ENCODE measurements at regions not wholly inside any gene's neighbourhood (a gene's known extent, or its start where the extent isn't known, plus 50 kb on each side); places are given as distances from the start of the nearest gene placed in this dataset.

DNA sequence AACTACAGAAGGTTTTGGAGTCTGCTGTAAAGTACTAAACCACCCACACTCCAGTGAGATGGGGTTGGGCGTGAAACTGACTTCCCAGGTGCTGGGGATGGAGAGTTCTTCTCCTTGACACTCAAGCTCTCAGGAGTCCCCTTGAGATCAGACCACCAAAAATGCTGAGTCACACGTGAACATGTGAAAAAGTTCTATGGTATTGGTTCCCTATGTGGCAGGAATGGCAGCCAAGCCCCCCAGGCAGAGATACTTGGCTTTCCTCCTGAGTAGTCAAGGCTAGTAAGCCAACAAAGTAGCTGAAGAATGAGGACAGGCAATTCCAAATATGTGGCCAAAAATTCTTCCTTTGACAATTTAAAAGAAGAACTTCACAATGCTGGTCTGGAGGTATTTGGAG lies 222.0 kb upstream of the ADAMTS3 start:
- DNase-seq: no peak
- no peak overlapping the region for H3K4me3 Mint-ChIP-seq
- H3K27me3 Mint-ChIP-seq (ENCODE audit: low read depth in 3 of 3): no peaks in the 10 kb centered on the region

GRCh38 chr4:72786401-72786990 lies 217.5 kb upstream of the ADAMTS3 start:
- Mint-ChIP-seq H3K36me3 (no peaks in the 10 kb centered on the region), H3K4me1 (no peaks in the 10 kb centered on the region), H3K9me3 (peaks cover 0 to 5% (median 2%) of the 10 kb centered on the region in 7 donors), H3K4me3 (no peak overlapping the region), H3K27me3 (ENCODE audit: low read depth in 3 of 3) (no peaks in the 10 kb centered on the region), H3K27ac (no peak overlapping the region)
- intact Hi-C loops (cut with micrococcal nuclease): no loop called here
- no peak overlapping the region for H3K4me3 ChIP-seq (replicated peaks in 1 of 3; ENCODE audit: low read depth in 2 of 3, low read length in 3 of 3)
- H4K20me1 ChIP-seq (ENCODE audit: insufficient read depth, low read length): no peaks in the 10 kb centered on the region
- no peaks in the 10 kb centered on the region for H3K79me2 ChIP-seq (ENCODE audit: insufficient read depth, low read length)
- 75% methylated on average over 2 of the region's 6 CpGs for WGBS (ENCODE audit: insufficient coverage)
- H3K27me3 ChIP-seq (ENCODE audit: control insufficient read depth in 2 of 2, insufficient read depth in 2 of 2, low read length in 2 of 2): no peaks in the 10 kb centered on the region
- no peak overlapping the region for H3K27ac ChIP-seq (ENCODE audit: low read depth in 1 of 2, low read length in 2 of 2)
- DNase-seq: no peak
- H2AFZ ChIP-seq (ENCODE audit: insufficient read depth, low read depth, low read length, poor library complexity, severe bottlenecking): no peak overlapping the region
- no peaks in the 10 kb centered on the region for H3K4me1 ChIP-seq (ENCODE audit: control insufficient read depth in 1 of 2, insufficient read depth in 2 of 2, low read length in 2 of 2)
- no peaks in the 10 kb centered on the region for H3K36me3 ChIP-seq (replicated peaks in 1 of 2; ENCODE audit: control insufficient read depth in 1 of 2, insufficient read depth in 2 of 2, low read length in 2 of 2)
- H3K9me3 ChIP-seq (replicated peaks in 1 of 2; ENCODE audit: control insufficient read depth in 1 of 2, insufficient read depth in 1 of 2, low read length in 2 of 2): peaks cover 0 to 5% of the 10 kb centered on the region in 2 donors
- H3K9ac ChIP-seq (ENCODE audit: insufficient read depth, low read length, poor library complexity, severe bottlenecking): no peak overlapping the region
- H3K4me2 ChIP-seq (replicated peaks; ENCODE audit: extremely low read depth, low read length, poor library complexity, severe bottlenecking): no peak overlapping the region
- no peak for TF ChIP-seq CTCF (IDR thresholded peaks at IDR 0.05)

More for the DNA sequence above, 222.0 kb upstream of the ADAMTS3 start:
- Mint-ChIP-seq H3K9me3 (peaks cover 0 to 10% (median 2%) of the 10 kb centered on the region in 7 donors), H3K36me3 (no peaks in the 10 kb centered on the region), H3K4me1 (no peaks in the 10 kb centered on the region), H3K27ac (no peak overlapping the region)
- H3K27me3 ChIP-seq (ENCODE audit: control insufficient read depth in 2 of 2, insufficient read depth in 2 of 2, low read length in 2 of 2): no peaks in the 10 kb centered on the region
- intact Hi-C loops (cut with micrococcal nuclease): no loop called here
- no peak overlapping the region for H3K27ac ChIP-seq (ENCODE audit: low read depth in 1 of 2, low read length in 2 of 2)
- no peak for TF ChIP-seq CTCF (IDR thresholded peaks at IDR 0.05)
- H4K20me1 ChIP-seq (ENCODE audit: insufficient read depth, low read length): no peaks in the 10 kb centered on the region
- no peak overlapping the region for H3K9ac ChIP-seq (ENCODE audit: insufficient read depth, low read length, poor library complexity, severe bottlenecking)
- WGBS (ENCODE audit: insufficient coverage): no CpG with 5 or more reads among the region's 2 CpGs
- H3K4me1 ChIP-seq (ENCODE audit: control insufficient read depth in 1 of 2, insufficient read depth in 2 of 2, low read length in 2 of 2): no peaks in the 10 kb centered on the region
- H3K79me2 ChIP-seq (ENCODE audit: insufficient read depth, low read length): no peaks in the 10 kb centered on the region
- no peak overlapping the region for H3K4me2 ChIP-seq (replicated peaks; ENCODE audit: extremely low read depth, low read length, poor library complexity, severe bottlenecking)
- no peak overlapping the region for H3K4me3 ChIP-seq (replicated peaks in 1 of 3; ENCODE audit: low read depth in 2 of 3, low read length in 3 of 3)
- no peaks in the 10 kb centered on the region for H3K36me3 ChIP-seq (replicated peaks in 1 of 2; ENCODE audit: control insufficient read depth in 1 of 2, insufficient read depth in 2 of 2, low read length in 2 of 2)
- H3K9me3 ChIP-seq (replicated peaks in 1 of 2; ENCODE audit: control insufficient read depth in 1 of 2, insufficient read depth in 1 of 2, low read length in 2 of 2): peaks cover 6 to 7% of the 10 kb centered on the region in 2 donors
- no peak overlapping the region for H2AFZ ChIP-seq (ENCODE audit: insufficient read depth, low read depth, low read length, poor library complexity, severe bottlenecking)
